Embryonic facial prominence (tissue), 1 donor: ENCODE measurements at regions not wholly inside any gene's neighbourhood (a gene's known extent, or its start where the extent isn't known, plus 50 kb on each side); places are given as distances from the start of the nearest gene placed in this dataset.
"Not testable (repeated sequence)": the region's sequence is repeated elsewhere in the genome, so short reads cannot be mapped to it uniquely, and the experiment has no call there.

Experiments used
- DNase-seq: peaks from one replicate; pipeline ENCODE4 v3.0.0-alpha.2; 2016; ENCODE audit errors: extremely low spot score

GRCh38 chr10:15430969-15431771 lies 60.1 kb upstream of the FAM171A1 start:
- no peak for DNase-seq

GRCh38 chr10:15428681-15429080 lies 57.6 kb upstream of the FAM171A1 start:
- no peak for DNase-seq

- DNase-seq, result peak; percentile 44
Observed at GRCh38 chr10:15427843-15428414, 56.8 kb upstream of the FAM171A1 start.

- DNase-seq, result no peak
Observed at GRCh38 chr10:15426558-15426957, 55.5 kb upstream of the FAM171A1 start.

- DNase-seq, result no peak
Observed at GRCh38 chr10:15426115-15426514, 55.0 kb upstream of the FAM171A1 start.

- not testable (repeated sequence) for DNase-seq
Observed at GRCh38 chr10:15421875-15422274, 50.8 kb upstream of the FAM171A1 start.
